HEK293 (cell line): ENCODE measurements at regions not wholly inside any gene's neighbourhood (a gene's known extent, or its start where the extent isn't known, plus 50 kb on each side); places are given as distances from the start of the nearest gene placed in this dataset.

ENCODE experiments used
- CTCF ChIA-PET: fragments of 350-600 bp; formaldehyde crosslinking; extraction: SDS; loops from one replicate; lab custom pipeline; 2021; ENCODE audit warnings: antibody characterized with exemption; lab: Yijun Ruan, JAX
- POLR2A ChIA-PET: fragments of 300-600 bp; formaldehyde crosslinking; extraction: SDS; loops from one replicate; lab custom pipeline; 2020; ENCODE audit warnings: antibody characterized with exemption, inconsistent platforms; lab: Yijun Ruan, JAX
- H3K27ac ChIP-seq: fragments of 200-500 bp; sonication (Bioruptor generic); 2 replicates; pipeline ENCODE4 v1.5.1; 2014; ENCODE audit warnings: low read depth, low read length, control low read depth, inconsistent platforms; ENCODE audit errors: extremely low read depth
- H3K36me3 ChIP-seq, 2 experiments: fragments of 200-500 bp in 1 of 2; sonication (Bioruptor generic) in 1 of 2; 1 replicate in 1 of 2; 2 replicates in 1 of 2; pipeline ENCODE4 v1.5.1; 2014 to 2017; ENCODE audit warnings: inconsistent platforms in 2 of 2, low read length in 2 of 2; ENCODE audit not compliant: control insufficient read depth in 2 of 2, insufficient read depth in 1 of 2
- H3K4me1 ChIP-seq: fragments of 200-500 bp; sonication (Bioruptor generic); 2 replicates; pipeline ENCODE4 v1.5.1; 2014; ENCODE audit warnings: mild to moderate bottlenecking, low read length, inconsistent platforms; ENCODE audit not compliant: control insufficient read depth, insufficient read depth
- H3K4me3 ChIP-seq: 2 replicates; pipeline ENCODE4 v1.5.1; 2011; ENCODE audit warnings: low read depth, mild to moderate bottlenecking, control low read depth, low read length, moderate library complexity
- H3K9me3 ChIP-seq: fragments of 200-500 bp; sonication (Bioruptor generic); 2 replicates; pipeline ENCODE4 v1.5.1; 2014; ENCODE audit warnings: low read depth, low read length, inconsistent platforms; ENCODE audit not compliant: control insufficient read depth, insufficient read depth
- HOXA7 ChIP-seq: sonication (generic); formaldehyde crosslinking; IDR thresholded peaks from 2 replicates; pipeline ENCODE4 v1.8.1; 2022; ENCODE audit warnings: missing genetic modification reagents, borderline replicate concordance
- KLF1 ChIP-seq: fragments of 450-650 bp; formaldehyde crosslinking; IDR thresholded peaks from 2 replicates; pipeline ENCODE4 v1.5.1; 2016; ENCODE audit warnings: missing biosample characterization, missing genetic modification characterization
- PATZ1 ChIP-seq: fragments of 450-650 bp; formaldehyde crosslinking; IDR thresholded peaks from 2 replicates; pipeline ENCODE4 v1.5.1; 2016; ENCODE audit warnings: missing biosample characterization, missing genetic modification characterization
- PRDM1 ChIP-seq: fragments of 450-650 bp; formaldehyde crosslinking; IDR thresholded peaks from 2 replicates; pipeline ENCODE4; 2016; ENCODE audit warnings: missing biosample characterization, missing genetic modification characterization
- SP3 ChIP-seq: fragments of 450-650 bp; formaldehyde crosslinking; IDR thresholded peaks from 2 replicates; pipeline ENCODE4 v1.5.1; 2016; ENCODE audit warnings: missing biosample characterization, missing genetic modification characterization
- WT1 ChIP-seq: fragments of 450-650 bp; formaldehyde crosslinking; IDR thresholded peaks from 2 replicates; pipeline ENCODE4 v1.5.1; 2016; ENCODE audit warnings: missing biosample characterization, missing genetic modification characterization
- ZBTB49 ChIP-seq: fragments of 450-650 bp; formaldehyde crosslinking; IDR thresholded peaks from 2 replicates; pipeline ENCODE4 v1.5.1; 2016; ENCODE audit warnings: missing biosample characterization, missing genetic modification characterization, low read depth
- ZBTB6 ChIP-seq: fragments of 450-650 bp; formaldehyde crosslinking; IDR thresholded peaks from 2 replicates; pipeline ENCODE4 v1.5.1; 2017; ENCODE audit warnings: missing biosample characterization, missing genetic modification characterization
- ZNF184 ChIP-seq: fragments of 450-650 bp; IDR thresholded peaks from 2 replicates; pipeline ENCODE4 v1.5.1; 2018; ENCODE audit warnings: missing biosample characterization, mild to moderate bottlenecking, missing genetic modification characterization
- ZNF202 ChIP-seq: fragments of 450-650 bp; formaldehyde crosslinking; IDR thresholded peaks from 2 replicates; pipeline ENCODE4 v1.5.1; 2016; ENCODE audit warnings: missing biosample characterization, missing genetic modification characterization, borderline replicate concordance
- ZNF221 ChIP-seq: fragments of 450-650 bp; formaldehyde crosslinking; IDR thresholded peaks from 2 replicates; pipeline ENCODE4 v1.5.1; 2017; ENCODE audit warnings: missing biosample characterization, missing genetic modification characterization, borderline replicate concordance
- ZNF248 ChIP-seq: fragments of 450-650 bp; formaldehyde crosslinking; IDR thresholded peaks from 2 replicates; pipeline ENCODE4 v1.5.1; 2017; ENCODE audit warnings: missing biosample characterization, missing genetic modification characterization
- ZNF302 ChIP-seq: fragments of 450-650 bp; formaldehyde crosslinking; IDR thresholded peaks from 2 replicates; pipeline ENCODE4 v1.5.1; 2016; ENCODE audit warnings: missing biosample characterization, missing genetic modification characterization, low read depth
- ZNF335 ChIP-seq: fragments of 450-650 bp; formaldehyde crosslinking; conservative IDR thresholded peaks from 2 replicates; pipeline ENCODE4 v1.5.1; 2016; ENCODE audit warnings: missing biosample characterization, missing genetic modification characterization
- ZNF488 ChIP-seq: fragments of 450-650 bp; formaldehyde crosslinking; IDR thresholded peaks from 2 replicates; pipeline ENCODE4 v1.5.1; 2016; ENCODE audit warnings: missing biosample characterization, missing genetic modification characterization
- ZNF530 ChIP-seq: fragments of 450-650 bp; formaldehyde crosslinking; IDR thresholded peaks from 2 replicates; pipeline ENCODE4 v1.5.1; 2016; ENCODE audit warnings: low read depth, missing biosample characterization, missing genetic modification characterization
- ZNF558 ChIP-seq: fragments of 450-650 bp; formaldehyde crosslinking; IDR thresholded peaks from 2 replicates; pipeline ENCODE4 v1.5.1; 2016; ENCODE audit warnings: missing biosample characterization, missing genetic modification characterization
- ZNF600 ChIP-seq: fragments of 450-650 bp; formaldehyde crosslinking; IDR thresholded peaks from 2 replicates; pipeline ENCODE4 v1.5.1; 2016; ENCODE audit warnings: missing biosample characterization, missing genetic modification characterization
- ZNF639 ChIP-seq: fragments of 450-650 bp; formaldehyde crosslinking; IDR thresholded peaks from 2 replicates; pipeline ENCODE4 v1.5.1; 2016; ENCODE audit warnings: missing biosample characterization, missing genetic modification characterization
- ZNF645 ChIP-seq: fragments of 450-650 bp; formaldehyde crosslinking; IDR thresholded peaks from 2 replicates; pipeline ENCODE4; 2016; ENCODE audit warnings: missing biosample characterization, missing genetic modification characterization
- ZNF707 ChIP-seq: fragments of 450-650 bp; formaldehyde crosslinking; IDR thresholded peaks from 2 replicates; pipeline ENCODE4 v1.5.1; 2016; ENCODE audit warnings: missing biosample characterization, missing genetic modification characterization
- ZNF768 ChIP-seq: fragments of 450-650 bp; formaldehyde crosslinking; IDR thresholded peaks from 2 replicates; pipeline ENCODE4 v1.5.1; 2018; ENCODE audit warnings: missing biosample characterization, mild to moderate bottlenecking, missing genetic modification characterization

- TF ChIP-seq ZBTB6 (no peak), ZNF768 (tag by site-specific recombination) (no peak), ZBTB49 (tag by site-specific recombination) (no peak), ZNF645 (no peak)
Observed at GRCh38 chr6:92361990-92362389, 1057.4 kb downstream of the EPHA7 start (continued).

- Histone ChIP-seq H3K4me1 (no peaks in the 10 kb centered on the region), H3K4me3 (no peak overlapping the region), H3K27ac (no peak overlapping the region), H3K9me3 (no peaks in the 10 kb centered on the region), H3K36me3 (no peaks in the 10 kb centered on the region)
- CTCF ChIA-PET = interaction anchor here (0.6 to 0.7 kb wide), 2 partner anchors 146 to 1070 kb away, joined by 3 read pairs; no protein-coding TSS in a partner anchor
- POLR2A ChIA-PET = no interaction called here
- no peak for TF ChIP-seq ZNF184 (tag by site-specific recombination)
Observed at GRCh38 chr6:92354270-92354829, 1065.0 kb downstream of the EPHA7 start.

GRCh38 chr6:92352130-92352529 lies 1067.2 kb downstream of the EPHA7 start:
- ChIA-PET POLR2A (no interaction called here), CTCF (no interaction called here)
- no peak overlapping the region for H3K27ac ChIP-seq
- H3K9me3 ChIP-seq = no peaks in the 10 kb centered on the region
- no peak overlapping the region for H3K4me3 ChIP-seq
- TF ChIP-seq ZNF302 (no peak), ZNF488 (no peak), KLF1 (tag by site-specific recombination) (no peak)
- no peaks in the 10 kb centered on the region for H3K4me1 ChIP-seq
- H3K36me3 ChIP-seq = no peaks in the 10 kb centered on the region

- ChIA-PET CTCF (no interaction called here), POLR2A (no interaction called here)
- no peak overlapping the region for H3K27ac ChIP-seq
- TF ChIP-seq HOXA7 (CRISPR knock-in tag) (no peak), ZNF639 (tag by site-specific recombination) (no peak), ZNF558 (no peak), ZNF530 (tag by site-specific recombination) (no peak), ZNF335 (no peak), ZNF600 (no peak), ZNF202 (tag by site-specific recombination) (no peak), ZNF707 (tag by site-specific recombination) (no peak), WT1 (no peak), ZNF248 (tag by site-specific recombination) (no peak), SP3 (no peak), ZNF221 (no peak), PATZ1 (tag by site-specific recombination) (no peak), PRDM1 (tag by site-specific recombination) (no peak)
Observed at GRCh38 chr6:92341201-92341600, 1078.2 kb downstream of the EPHA7 start.

More at GRCh38 chr6:92341201-92341600, 1078.2 kb downstream of the EPHA7 start:
- Histone ChIP-seq H3K9me3 (no peaks in the 10 kb centered on the region), H3K4me3 (no peak overlapping the region), H3K4me1 (no peaks in the 10 kb centered on the region), H3K36me3 (no peaks in the 10 kb centered on the region)
